OCI-LY1 (cell line): ENCODE measurements at regions not wholly inside any gene's neighbourhood (a gene's known extent, or its start where the extent isn't known, plus 50 kb on each side); places are given as distances from the start of the nearest gene placed in this dataset.

Experiments
- EZH2 ChIP-seq: fragments of 200-600 bp; sonication (generic), shearing (Covaris generic); IDR thresholded peaks from 2 replicates; pipeline ENCODE4 v1.8.0; 2017; ENCODE audit warnings: borderline replicate concordance, mixed run types, mild to moderate bottlenecking, antibody characterized with exemption, low read length, moderate library complexity, mixed read lengths
- TF ChIP-seq, protein P1 (sequence below): fragments of 200-600 bp; sonication (generic), shearing (Covaris generic); IDR thresholded peaks from 2 replicates; pipeline ENCODE4 v1.5.1; 2017; ENCODE audit warnings: mild to moderate bottlenecking, antibody characterized with exemption, low read length, moderate library complexity, mixed read lengths

DNA sequence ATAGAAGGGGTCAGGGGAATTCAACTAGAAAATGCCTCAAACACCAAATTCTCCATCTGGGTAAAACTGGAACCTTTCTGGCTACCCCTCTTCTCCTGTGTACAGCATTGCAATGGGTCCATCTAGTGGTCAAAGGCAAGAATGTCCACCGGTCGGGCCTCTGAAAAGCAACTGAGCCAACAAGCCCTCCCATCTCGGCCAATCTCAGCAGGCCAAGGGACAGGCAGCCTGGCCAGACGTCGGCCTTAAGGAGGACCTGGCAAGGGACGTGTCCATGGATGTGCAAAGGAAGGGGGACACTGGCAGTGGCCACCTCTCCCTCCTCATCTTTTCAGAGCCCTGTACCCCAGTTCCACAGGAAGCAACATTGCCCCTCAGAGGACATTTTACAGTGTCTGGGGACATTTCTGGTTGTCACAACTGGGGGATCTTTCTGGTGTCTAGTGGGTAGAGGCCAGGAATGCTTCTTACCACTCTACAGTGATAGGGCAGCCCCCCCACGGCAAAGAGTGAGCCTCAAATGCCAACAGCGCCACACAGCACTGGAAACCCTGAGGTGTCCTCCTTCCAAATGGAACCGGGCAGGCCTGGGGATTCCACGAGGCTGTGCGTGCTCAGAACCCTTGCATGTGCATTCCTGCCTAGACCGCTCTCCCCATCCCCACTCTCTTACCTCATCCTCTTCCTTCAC, 99.8 kb upstream of the FOXA2 start:
- no peak for TF ChIP-seq EZH2
- TF ChIP-seq, protein P1, sequence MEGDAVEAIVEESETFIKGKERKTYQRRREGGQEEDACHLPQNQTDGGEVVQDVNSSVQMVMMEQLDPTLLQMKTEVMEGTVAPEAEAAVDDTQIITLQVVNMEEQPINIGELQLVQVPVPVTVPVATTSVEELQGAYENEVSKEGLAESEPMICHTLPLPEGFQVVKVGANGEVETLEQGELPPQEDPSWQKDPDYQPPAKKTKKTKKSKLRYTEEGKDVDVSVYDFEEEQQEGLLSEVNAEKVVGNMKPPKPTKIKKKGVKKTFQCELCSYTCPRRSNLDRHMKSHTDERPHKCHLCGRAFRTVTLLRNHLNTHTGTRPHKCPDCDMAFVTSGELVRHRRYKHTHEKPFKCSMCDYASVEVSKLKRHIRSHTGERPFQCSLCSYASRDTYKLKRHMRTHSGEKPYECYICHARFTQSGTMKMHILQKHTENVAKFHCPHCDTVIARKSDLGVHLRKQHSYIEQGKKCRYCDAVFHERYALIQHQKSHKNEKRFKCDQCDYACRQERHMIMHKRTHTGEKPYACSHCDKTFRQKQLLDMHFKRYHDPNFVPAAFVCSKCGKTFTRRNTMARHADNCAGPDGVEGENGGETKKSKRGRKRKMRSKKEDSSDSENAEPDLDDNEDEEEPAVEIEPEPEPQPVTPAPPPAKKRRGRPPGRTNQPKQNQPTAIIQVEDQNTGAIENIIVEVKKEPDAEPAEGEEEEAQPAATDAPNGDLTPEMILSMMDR: peak; percentile 70
